SK-N-SH (cell line): ENCODE measurements at regions not wholly inside any gene's neighbourhood (a gene's known extent, or its start where the extent isn't known, plus 50 kb on each side); places are given as distances from the start of the nearest gene placed in this dataset.

Experiments used
- CTCF ChIA-PET: fragments of 300-600, 350-600 bp; formaldehyde crosslinking; extraction: SDS; loops from one replicate; lab custom pipeline; 2021; lab: Yijun Ruan, JAX
- POLR2A ChIA-PET: fragments of 350-600 bp; sonication (Branson Sonifier 250); formaldehyde crosslinking; extraction: SDS; loops from one replicate; lab custom pipeline; 2020; ENCODE audit warnings: antibody characterized with exemption, inconsistent platforms; lab: Yijun Ruan, JAX
- DNase-seq: peaks from one replicate; pipeline ENCODE4 v3.0.0; 2012
- H2AFZ ChIP-seq: fragments of 200-600 bp; sonication (generic); 2 replicates; pipeline ENCODE4 v1.8.1; 2016; ENCODE audit warnings: antibody characterized with exemption, mild to moderate bottlenecking, low read depth
- H3F3A ChIP-seq: fragments of 200-600 bp; sonication (generic); replicated peaks from 2 replicates; pipeline ENCODE3; 2016; ENCODE audit warnings: antibody characterized with exemption, mild to moderate bottlenecking; ENCODE audit not compliant: insufficient read depth
- H3K27ac ChIP-seq, 2 experiments: fragments of 200-500 bp in 1 of 2; fragments of 200-600 bp in 1 of 2; sonication (Bioruptor generic) in 1 of 2; sonication (generic), shearing (Covaris generic) in 1 of 2; 2 replicates each; pipeline versions ENCODE4 v1.5.1 to v1.6.1; 2014 to 2016; ENCODE audit warnings: low read depth in 2 of 2, inconsistent platforms in 1 of 2, low read length in 1 of 2, mild to moderate bottlenecking in 1 of 2, mixed read lengths in 1 of 2
- H3K27me3 ChIP-seq: fragments of 200-600 bp; sonication (generic), shearing (Covaris generic); 2 replicates; pipeline ENCODE4 v1.6.1; 2016; ENCODE audit warnings: mixed run types; ENCODE audit not compliant: insufficient read depth
- H3K36me3 ChIP-seq, 2 experiments: fragments of 200-500 bp in 1 of 2; fragments of 200-600 bp in 1 of 2; sonication (Bioruptor generic) in 1 of 2; sonication (generic) in 1 of 2; replicated peaks in 1 of 2; 2 replicates each; pipeline versions ENCODE3 to v1.5.1; 2014 to 2016; ENCODE audit warnings: low read length in 1 of 2, mild to moderate bottlenecking in 1 of 2; ENCODE audit not compliant: insufficient read depth in 2 of 2, control insufficient read depth in 1 of 2
- H3K4me1 ChIP-seq, 2 experiments: fragments of 200-500 bp in 1 of 2; fragments of 200-600 bp in 1 of 2; sonication (Bioruptor generic) in 1 of 2; sonication (generic), shearing (Covaris generic) in 1 of 2; 2 replicates each; pipeline versions ENCODE4 v1.5.1 to v1.6.1; 2014 to 2016; ENCODE audit warnings: low read depth in 1 of 2, low read length in 1 of 2, mixed run types in 1 of 2; ENCODE audit not compliant: insufficient read depth in 2 of 2, control insufficient read depth in 1 of 2
- H3K4me2 ChIP-seq: fragments of 200-600 bp; sonication (generic), shearing (Covaris generic); 2 replicates; pipeline ENCODE4 v1.6.1; 2017; ENCODE audit warnings: mixed run types
- H3K4me3 ChIP-seq, 2 experiments: fragments of 200-500 bp in 1 of 2; fragments of 200-600 bp in 1 of 2; sonication (Bioruptor generic) in 1 of 2; sonication (generic), shearing (Covaris generic) in 1 of 2; 2 replicates each; pipeline versions ENCODE4 v1.5.1 to v1.8.1; 2014 to 2016; ENCODE audit warnings: low read depth in 2 of 2, inconsistent platforms in 1 of 2, low read length in 1 of 2, mild to moderate bottlenecking in 1 of 2, mixed read lengths in 1 of 2, moderate library complexity in 1 of 2
- H3K79me2 ChIP-seq: fragments of 200-600 bp; sonication (generic); 2 replicates; pipeline ENCODE4 v1.8.1; 2017; ENCODE audit warnings: mild to moderate bottlenecking; ENCODE audit not compliant: insufficient read depth
- H3K9ac ChIP-seq: fragments of 200-600 bp; sonication (generic); 2 replicates; pipeline ENCODE4 v1.6.1; 2017; ENCODE audit warnings: mixed run types
- H3K9me2 ChIP-seq: fragments of 200-600 bp; sonication (generic); 2 replicates; pipeline ENCODE4 v1.6.1; 2017; ENCODE audit warnings: mixed run types
- H3K9me3 ChIP-seq: fragments of 200-600 bp; sonication (generic); 2 replicates; pipeline ENCODE4 v1.6.1; 2017; ENCODE audit warnings: mixed run types, mild to moderate bottlenecking, moderate library complexity
- H4K20me1 ChIP-seq: fragments of 200-600 bp; sonication (generic); 2 replicates; pipeline ENCODE4 v1.6.1; 2017; ENCODE audit warnings: mild to moderate bottlenecking, mixed run types; ENCODE audit not compliant: insufficient read depth
- CHD2 ChIP-seq: fragments of 150-350 bp; IDR thresholded peaks from 2 replicates; pipeline ENCODE4 v1.6.1; 2018; ENCODE audit warnings: low read length; ENCODE audit not compliant: partially characterized antibody
- FOXJ3 ChIP-seq: sonication (generic); formaldehyde crosslinking; IDR thresholded peaks from 2 replicates; pipeline ENCODE4 v1.5.1; 2020; ENCODE audit warnings: mild to moderate bottlenecking, missing genetic modification reagents
- MEF2A ChIP-seq: IDR thresholded peaks from 2 replicates; pipeline ENCODE4 v1.4.0; 2012; ENCODE audit warnings: low read depth, borderline replicate concordance
- MXI1 ChIP-seq: IDR thresholded peaks from 2 replicates; pipeline ENCODE4 v1.6.1; 2012; ENCODE audit warnings: mild to moderate bottlenecking, low read depth, low read length, improper control_type of control experiment
- POLR2AphosphoS5 ChIP-seq: IDR thresholded peaks from 2 replicates; pipeline ENCODE4 v1.6.1; 2012; ENCODE audit warnings: low read depth, low read length
- RAD21 ChIP-seq: IDR thresholded peaks from 2 replicates; pipeline ENCODE4 v1.6.1; 2012; ENCODE audit warnings: mild to moderate bottlenecking, low read length
- RXRA ChIP-seq: IDR thresholded peaks from 2 replicates; pipeline ENCODE4 v1.4.0; 2012; ENCODE audit warnings: low read depth, mild to moderate bottlenecking, borderline replicate concordance
- SMC3 ChIP-seq: IDR thresholded peaks from 2 replicates; pipeline ENCODE4 v1.6.1; 2012; ENCODE audit warnings: low read depth, low read length, improper control_type of control experiment
- TCF12 ChIP-seq: IDR thresholded peaks from 2 replicates; pipeline ENCODE4 v1.4.0; 2012
- TEAD4 ChIP-seq: IDR thresholded peaks from 2 replicates; pipeline ENCODE4 v1.4.0; 2012; ENCODE audit warnings: mild to moderate bottlenecking, borderline replicate concordance; ENCODE audit not compliant: insufficient read depth
- WGBS: methylation state at CpG from one replicate; pipeline ENCODE4 v1.1.6; 2017; ENCODE audit warnings: low lambda C conversion rate; 5-methylcytosine and 5-hydroxymethylcytosine counted together
- TF ChIP-seq, protein P1 (sequence below): IDR thresholded peaks from 2 replicates; pipeline ENCODE4 v1.6.1; 2012; ENCODE audit warnings: mild to moderate bottlenecking, low read depth, low read length, moderate library complexity
- TF ChIP-seq, protein P2 (sequence below): IDR thresholded peaks from 2 replicates; pipeline ENCODE4 v1.4.0; 2012; ENCODE audit warnings: low read depth, borderline replicate concordance
- TF ChIP-seq, protein P3 (sequence below): IDR thresholded peaks from 2 replicates; pipeline ENCODE4 v1.4.0; 2012; ENCODE audit warnings: low read depth, borderline replicate concordance
- TF ChIP-seq, protein P4 (sequence below): IDR thresholded peaks from 2 replicates; pipeline ENCODE4 v1.4.0; 2012; ENCODE audit warnings: low read depth

DNA sequence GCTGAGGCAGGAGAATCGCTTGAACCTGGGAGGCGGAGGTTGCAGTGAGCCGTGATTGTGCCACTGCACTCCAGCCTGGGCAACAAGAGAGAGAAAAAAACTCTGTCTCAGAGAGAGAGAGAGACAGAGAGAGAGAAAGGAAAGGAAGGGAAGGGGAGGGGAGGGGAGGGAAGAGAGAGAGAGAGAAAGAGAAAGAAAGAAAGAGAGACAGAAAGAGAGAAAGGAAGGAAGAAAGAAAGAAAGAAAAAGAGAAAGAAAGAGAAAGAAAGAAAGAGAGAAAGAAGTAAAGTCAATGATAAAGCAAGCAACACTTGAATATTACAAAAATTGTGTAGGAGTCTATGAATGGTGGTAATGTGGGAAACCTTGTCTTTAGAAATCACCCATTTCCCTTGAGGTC lies 133.6 kb upstream of the MSX2 start:
- Histone ChIP-seq H4K20me1 (no peaks in the 10 kb centered on the region), H3K4me3 (no peak overlapping the region), H3K9ac (no peak overlapping the region), H3K4me1 (no peaks in the 10 kb centered on the region), H3F3A (no peaks in the 10 kb centered on the region), H3K27ac (no peak overlapping the region), H3K36me3 (no peaks in the 10 kb centered on the region), H3K79me2 (no peaks in the 10 kb centered on the region), H3K9me2 (no peaks in the 10 kb centered on the region), H3K27me3 (no peaks in the 10 kb centered on the region), H3K9me3 (no peaks in the 10 kb centered on the region), H2AFZ (no peak overlapping the region), H3K4me2 (no peak overlapping the region)
- 73% methylated on average over 3 of the region's 3 CpGs for WGBS
- POLR2A ChIA-PET = no interaction called here
- DNase-seq = no peak
- TF ChIP-seq, protein P1, sequence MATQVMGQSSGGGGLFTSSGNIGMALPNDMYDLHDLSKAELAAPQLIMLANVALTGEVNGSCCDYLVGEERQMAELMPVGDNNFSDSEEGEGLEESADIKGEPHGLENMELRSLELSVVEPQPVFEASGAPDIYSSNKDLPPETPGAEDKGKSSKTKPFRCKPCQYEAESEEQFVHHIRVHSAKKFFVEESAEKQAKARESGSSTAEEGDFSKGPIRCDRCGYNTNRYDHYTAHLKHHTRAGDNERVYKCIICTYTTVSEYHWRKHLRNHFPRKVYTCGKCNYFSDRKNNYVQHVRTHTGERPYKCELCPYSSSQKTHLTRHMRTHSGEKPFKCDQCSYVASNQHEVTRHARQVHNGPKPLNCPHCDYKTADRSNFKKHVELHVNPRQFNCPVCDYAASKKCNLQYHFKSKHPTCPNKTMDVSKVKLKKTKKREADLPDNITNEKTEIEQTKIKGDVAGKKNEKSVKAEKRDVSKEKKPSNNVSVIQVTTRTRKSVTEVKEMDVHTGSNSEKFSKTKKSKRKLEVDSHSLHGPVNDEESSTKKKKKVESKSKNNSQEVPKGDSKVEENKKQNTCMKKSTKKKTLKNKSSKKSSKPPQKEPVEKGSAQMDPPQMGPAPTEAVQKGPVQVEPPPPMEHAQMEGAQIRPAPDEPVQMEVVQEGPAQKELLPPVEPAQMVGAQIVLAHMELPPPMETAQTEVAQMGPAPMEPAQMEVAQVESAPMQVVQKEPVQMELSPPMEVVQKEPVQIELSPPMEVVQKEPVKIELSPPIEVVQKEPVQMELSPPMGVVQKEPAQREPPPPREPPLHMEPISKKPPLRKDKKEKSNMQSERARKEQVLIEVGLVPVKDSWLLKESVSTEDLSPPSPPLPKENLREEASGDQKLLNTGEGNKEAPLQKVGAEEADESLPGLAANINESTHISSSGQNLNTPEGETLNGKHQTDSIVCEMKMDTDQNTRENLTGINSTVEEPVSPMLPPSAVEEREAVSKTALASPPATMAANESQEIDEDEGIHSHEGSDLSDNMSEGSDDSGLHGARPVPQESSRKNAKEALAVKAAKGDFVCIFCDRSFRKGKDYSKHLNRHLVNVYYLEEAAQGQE = no peak
- TF ChIP-seq CHD2 = no peak
- CTCF ChIA-PET = no interaction called here

DNA sequence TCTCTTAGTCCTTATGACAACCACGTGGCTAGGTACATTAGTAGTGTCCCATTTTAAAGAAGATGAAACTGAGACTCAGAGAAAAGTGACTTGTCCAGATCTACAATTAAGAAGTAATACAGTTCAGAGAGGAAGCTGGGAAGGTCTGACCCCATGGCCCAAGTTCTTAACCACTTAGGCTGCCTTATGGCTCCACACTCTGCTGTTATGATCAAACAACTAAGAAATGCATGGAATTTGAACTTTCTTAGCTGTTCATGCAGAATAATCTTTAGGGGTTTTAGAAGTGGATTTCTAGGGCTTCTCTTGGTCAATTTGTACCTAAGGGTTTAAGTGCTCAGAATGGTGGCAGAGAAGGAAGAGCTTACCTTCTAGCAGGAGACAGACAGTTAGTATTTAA lies 128.0 kb upstream of the MSX2 start:
- Histone ChIP-seq H3K27ac (no peak overlapping the region), H4K20me1 (no peaks in the 10 kb centered on the region), H3K27me3 (no peaks in the 10 kb centered on the region), H3K36me3 (no peaks in the 10 kb centered on the region), H3K4me1 (no peaks in the 10 kb centered on the region), H3F3A (no peaks in the 10 kb centered on the region), H3K9ac (no peak overlapping the region), H3K9me3 (no peaks in the 10 kb centered on the region), H3K9me2 (no peaks in the 10 kb centered on the region), H2AFZ (no peak overlapping the region), H3K79me2 (no peaks in the 10 kb centered on the region), H3K4me2 (no peak overlapping the region), H3K4me3 (no peak overlapping the region)
- TF ChIP-seq RAD21 = no peak
- TF ChIP-seq, protein P2, sequence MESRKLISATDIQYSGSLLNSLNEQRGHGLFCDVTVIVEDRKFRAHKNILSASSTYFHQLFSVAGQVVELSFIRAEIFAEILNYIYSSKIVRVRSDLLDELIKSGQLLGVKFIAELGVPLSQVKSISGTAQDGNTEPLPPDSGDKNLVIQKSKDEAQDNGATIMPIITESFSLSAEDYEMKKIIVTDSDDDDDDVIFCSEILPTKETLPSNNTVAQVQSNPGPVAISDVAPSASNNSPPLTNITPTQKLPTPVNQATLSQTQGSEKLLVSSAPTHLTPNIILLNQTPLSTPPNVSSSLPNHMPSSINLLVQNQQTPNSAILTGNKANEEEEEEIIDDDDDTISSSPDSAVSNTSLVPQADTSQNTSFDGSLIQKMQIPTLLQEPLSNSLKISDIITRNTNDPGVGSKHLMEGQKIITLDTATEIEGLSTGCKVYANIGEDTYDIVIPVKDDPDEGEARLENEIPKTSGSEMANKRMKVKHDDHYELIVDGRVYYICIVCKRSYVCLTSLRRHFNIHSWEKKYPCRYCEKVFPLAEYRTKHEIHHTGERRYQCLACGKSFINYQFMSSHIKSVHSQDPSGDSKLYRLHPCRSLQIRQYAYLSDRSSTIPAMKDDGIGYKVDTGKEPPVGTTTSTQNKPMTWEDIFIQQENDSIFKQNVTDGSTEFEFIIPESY = no peak
- no peak for TF ChIP-seq TCF12
- ChIA-PET POLR2A (no interaction called here), CTCF (no interaction called here)
- DNase-seq = no peak
- WGBS = 61% methylated on average over 1 of the region's 1 CpG

DNA sequence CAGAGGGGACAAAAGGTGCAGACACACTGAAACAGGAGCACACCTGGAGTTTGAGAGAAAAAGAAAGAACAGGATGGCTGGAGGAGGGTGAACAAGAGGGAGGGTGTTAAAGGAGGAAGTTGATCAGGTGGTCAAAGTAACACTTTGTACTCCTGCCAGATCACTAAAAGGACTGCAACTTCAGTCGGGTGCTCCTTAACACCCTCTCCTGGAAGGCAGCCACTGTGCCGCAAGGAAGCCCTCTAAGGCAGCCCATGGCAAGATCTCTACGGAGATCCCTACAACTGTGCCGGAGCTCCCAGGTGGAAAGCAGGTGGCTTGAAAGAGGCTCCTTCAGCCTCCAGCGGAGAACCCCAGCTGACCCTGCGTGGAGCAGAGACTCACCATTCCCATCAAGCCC lies 124.4 kb upstream of the MSX2 start:
- WGBS = 49% methylated on average over 3 of the region's 6 CpGs
- ChIA-PET CTCF (interaction anchor here (1.0 kb wide), 1 partner anchor 125 kb away, joined by 4 read pairs; no protein-coding TSS in a partner anchor), POLR2A (no interaction called here)
- no peaks in the 10 kb centered on the region for H3F3A ChIP-seq
- no peaks in the 10 kb centered on the region for H3K27me3 ChIP-seq
- no peaks in the 10 kb centered on the region for H4K20me1 ChIP-seq
- no peak overlapping the region for H3K4me3 ChIP-seq
- H3K9me3 ChIP-seq = no peaks in the 10 kb centered on the region
- no peak for TF ChIP-seq CHD2
- no peak for TF ChIP-seq RXRA
- no peak for TF ChIP-seq SMC3
- no peak for TF ChIP-seq MXI1
- TF ChIP-seq, protein P3, sequence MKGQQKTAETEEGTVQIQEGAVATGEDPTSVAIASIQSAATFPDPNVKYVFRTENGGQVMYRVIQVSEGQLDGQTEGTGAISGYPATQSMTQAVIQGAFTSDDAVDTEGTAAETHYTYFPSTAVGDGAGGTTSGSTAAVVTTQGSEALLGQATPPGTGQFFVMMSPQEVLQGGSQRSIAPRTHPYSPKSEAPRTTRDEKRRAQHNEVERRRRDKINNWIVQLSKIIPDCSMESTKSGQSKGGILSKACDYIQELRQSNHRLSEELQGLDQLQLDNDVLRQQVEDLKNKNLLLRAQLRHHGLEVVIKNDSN = no peak
- no peak for TF ChIP-seq TEAD4
- TF ChIP-seq FOXJ3 (CRISPR knock-in tag) = no peak
- TF ChIP-seq POLR2AphosphoS5 = no peak
- TF ChIP-seq MEF2A = no peak
- TF ChIP-seq, protein P4, sequence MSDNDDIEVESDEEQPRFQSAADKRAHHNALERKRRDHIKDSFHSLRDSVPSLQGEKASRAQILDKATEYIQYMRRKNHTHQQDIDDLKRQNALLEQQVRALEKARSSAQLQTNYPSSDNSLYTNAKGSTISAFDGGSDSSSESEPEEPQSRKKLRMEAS = no peak
- no peak for TF ChIP-seq RAD21
- no peaks in the 10 kb centered on the region for H3K9me2 ChIP-seq
- DNase-seq = no peak
- no peaks in the 10 kb centered on the region for H3K4me1 ChIP-seq
- H3K27ac ChIP-seq = no peak overlapping the region
- H2AFZ ChIP-seq = no peak overlapping the region
- no peaks in the 10 kb centered on the region for H3K79me2 ChIP-seq
- H3K4me2 ChIP-seq = no peak overlapping the region
- H3K9ac ChIP-seq = no peak overlapping the region
- H3K36me3 ChIP-seq = no peaks in the 10 kb centered on the region
